Endothelial cell of umbilical vein (primary cell): ENCODE measurements at regions not wholly inside any gene's neighbourhood (a gene's known extent, or its start where the extent isn't known, plus 50 kb on each side); places are given as distances from the start of the nearest gene placed in this dataset.

Source experiments
- BruUV-seq: library from RNA; stranded (reverse); fragments of 400-500 nt; replicated peaks from 2 replicates; lab custom pipeline; 2021; lab: Mats Ljungman, UMichigan
- CTCF ChIA-PET: fragments of 300-600, 350-600 bp; sonication (Branson Sonifier 250); formaldehyde crosslinking; loops from one replicate; lab custom pipeline; 2021; ENCODE audit warnings: antibody characterized with exemption, inconsistent platforms; lab: Charles Lee
- POLR2A ChIA-PET: fragments of 300-600, 350-600 bp; sonication (Branson Sonifier 250); formaldehyde crosslinking; loops from one replicate; lab custom pipeline; 2021; ENCODE audit warnings: antibody characterized with exemption, inconsistent platforms; lab: Charles Lee
- DNase-seq: peaks from one replicate; pipeline ENCODE4 v3.0.0-alpha.2; 2011; ENCODE audit warnings: low read depth, low spot score
- FAIRE-seq: peaks from 2 replicates; lab custom pipeline; 2011; peaks lifted over from hg19 to GRCh38; lab: Jason Lieb, UNC
- H2AFZ ChIP-seq: 2 replicates; pipeline ENCODE4 v1.6.0; 2012; ENCODE audit warnings: low read depth, low read length, control low read depth, inconsistent platforms
- H3K27ac ChIP-seq: 2 replicates; pipeline ENCODE4 v1.5.1; 2011; ENCODE audit warnings: low read depth, mild to moderate bottlenecking, control low read depth, low read length, moderate library complexity; ENCODE audit not compliant: insufficient read depth
- H3K27me3 ChIP-seq, 2 experiments: 2 replicates each; pipeline versions ENCODE4 v1.6.0 to v1.6.1; 2011; ENCODE audit warnings: low read length in 2 of 2, mixed read lengths in 1 of 2; ENCODE audit not compliant: control insufficient read depth in 2 of 2, insufficient read depth in 2 of 2
- H3K36me3 ChIP-seq, 2 experiments: 2 replicates in 1 of 2; 3 replicates in 1 of 2; pipeline ENCODE4 v1.5.1; 2011; ENCODE audit warnings: low read length in 2 of 2, mild to moderate bottlenecking in 1 of 2, moderate library complexity in 1 of 2; ENCODE audit not compliant: control insufficient read depth in 2 of 2, insufficient read depth in 2 of 2; ENCODE audit errors: extremely low read depth in 1 of 2
- H3K4me1 ChIP-seq: 3 replicates; pipeline ENCODE4 v1.5.1; 2011; ENCODE audit warnings: mild to moderate bottlenecking, low read length; ENCODE audit not compliant: control insufficient read depth, insufficient read depth; ENCODE audit errors: extremely low read depth
- H3K4me2 ChIP-seq: 2 replicates; pipeline ENCODE4 v1.6.1; 2011; ENCODE audit warnings: low read length, control low read depth, mixed read lengths; ENCODE audit not compliant: insufficient read depth
- H3K4me3 ChIP-seq, 3 experiments: fragments of 200-600 bp in 1 of 3; sonication (generic), shearing (Covaris generic) in 1 of 3; replicated peaks in 1 of 3; 2 replicates each; pipeline ENCODE4 v1.5.1; 2011 to 2016; ENCODE audit warnings: control low read depth in 3 of 3, low read length in 3 of 3, mild to moderate bottlenecking in 2 of 3, inconsistent platforms in 1 of 3, low read depth in 1 of 3, moderate library complexity in 1 of 3; ENCODE audit not compliant: insufficient read depth in 1 of 3
- H3K79me2 ChIP-seq: 2 replicates; pipeline ENCODE4 v1.6.0; 2012; ENCODE audit warnings: low read length, inconsistent platforms; ENCODE audit not compliant: control insufficient read depth, insufficient read depth
- H3K9ac ChIP-seq: replicated peaks from 2 replicates; pipeline ENCODE3; 2011; ENCODE audit warnings: low read length, control low read depth; ENCODE audit not compliant: insufficient read depth; ENCODE audit errors: extremely low read depth
- H3K9me1 ChIP-seq: replicated peaks from 3 replicates; pipeline ENCODE4 v1.6.0; 2011; ENCODE audit warnings: mild to moderate bottlenecking, low read length; ENCODE audit not compliant: control insufficient read depth, insufficient read depth; ENCODE audit errors: extremely low read depth
- H3K9me3 ChIP-seq: replicated peaks from 2 replicates; pipeline ENCODE4 v1.5.1; 2012; ENCODE audit warnings: low read length, inconsistent platforms; ENCODE audit not compliant: control insufficient read depth, insufficient read depth
- H4K20me1 ChIP-seq: replicated peaks from 2 replicates; pipeline ENCODE3; 2011; ENCODE audit warnings: mild to moderate bottlenecking, low read length; ENCODE audit not compliant: control insufficient read depth, insufficient read depth; ENCODE audit errors: extremely low read depth
- EZH2 ChIP-seq: IDR thresholded peaks from 2 replicates; pipeline ENCODE4 v1.6.1; 2012; ENCODE audit warnings: borderline replicate concordance, low read depth, mild to moderate bottlenecking, moderate library complexity, low read length, inconsistent platforms; ENCODE audit not compliant: severe bottlenecking
- FOS ChIP-seq: IDR thresholded peaks from 2 replicates; pipeline ENCODE4 v1.6.1; 2011; ENCODE audit warnings: mild to moderate bottlenecking, low read length, moderate library complexity, borderline replicate concordance; ENCODE audit not compliant: insufficient read depth
- GATA2 ChIP-seq: IDR thresholded peaks from 2 replicates; pipeline ENCODE4 v1.7.0; 2011; ENCODE audit warnings: low read depth, mild to moderate bottlenecking, moderate library complexity, mixed read lengths, low read length; ENCODE audit not compliant: insufficient read length, insufficient read depth
- JUN ChIP-seq: IDR thresholded peaks from 2 replicates; pipeline ENCODE4 v1.6.1; 2011; ENCODE audit warnings: borderline replicate concordance, low read depth; ENCODE audit not compliant: insufficient read length, insufficient read depth
- MAX ChIP-seq: IDR thresholded peaks from 2 replicates; pipeline ENCODE4 v1.6.1; 2011; ENCODE audit not compliant: insufficient read depth, insufficient read length
- MYC ChIP-seq: IDR thresholded peaks from one replicate; pipeline ENCODE4 v1.6.1; 2011; ENCODE audit warnings: mild to moderate bottlenecking, low read depth, low read length
- POLR2A ChIP-seq: IDR thresholded peaks from 2 replicates; pipeline ENCODE4 v1.6.1; 2012; ENCODE audit warnings: low read depth, mild to moderate bottlenecking, control low read depth, low read length
- dilution Hi-C: fragments of 300-500 bp; cut with MboI; formaldehyde crosslinking; loops from one replicate; pipeline ENCODE4 v1.15.0; 2019; ENCODE audit warnings: low sequenced_read_pairs; ENCODE audit not compliant: extremely low pct_ligation_motif_present
- intact Hi-C: fragments of 100-400 bp; cut with micrococcal nuclease; formaldehyde crosslinking; loops from one replicate; pipeline ENCODE4 v1.10.0; 2022
- TF ChIP-seq, protein P1 (sequence below), 2 donors: IDR thresholded peaks; 1 replicate in 1 of 2; 2 replicates in 1 of 2; pipeline ENCODE4 v1.5.1; 2011; ENCODE audit warnings: low read length in 2 of 2, mild to moderate bottlenecking in 2 of 2, moderate library complexity in 2 of 2, control low read depth in 1 of 2, inconsistent platforms in 1 of 2, low read depth in 1 of 2; ENCODE audit not compliant: insufficient read depth in 1 of 2; ENCODE audit errors: extremely low read depth in 1 of 2

DNA sequence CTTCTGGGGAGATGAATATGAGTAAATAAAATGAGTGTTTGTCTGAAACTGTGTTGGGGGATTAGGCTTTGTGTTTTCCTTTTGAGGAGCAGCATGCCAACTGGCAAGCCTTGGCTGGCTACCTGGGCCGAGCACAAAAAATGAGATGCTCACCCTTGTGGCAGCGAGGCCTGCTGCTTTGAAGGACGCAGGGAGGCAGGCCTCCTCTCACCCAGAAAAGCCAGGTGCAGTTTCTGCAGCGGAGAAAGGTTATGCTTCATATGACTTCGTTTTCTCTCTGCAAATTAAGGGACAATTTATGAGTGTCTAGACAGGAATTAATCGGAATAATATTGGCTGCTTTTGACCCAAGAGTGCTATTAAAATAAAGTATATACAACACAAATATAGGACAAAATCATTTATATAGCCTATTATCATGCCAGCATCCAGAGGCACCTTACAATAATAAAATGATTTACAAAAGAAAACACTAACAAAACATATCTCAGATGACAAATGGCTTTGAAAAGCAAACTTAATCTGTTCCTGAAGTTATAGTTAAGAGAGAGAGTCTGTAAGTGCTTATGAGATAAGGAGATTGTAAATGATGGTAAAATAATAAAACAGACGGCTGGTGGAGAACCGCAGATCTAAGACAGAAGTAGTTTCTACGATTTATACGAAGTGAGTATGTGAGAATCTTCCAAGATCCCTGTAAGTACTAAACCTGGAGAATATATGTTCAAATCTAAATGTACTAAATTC lies 682.8 kb upstream of the NR2F2 start:
- H3K4me3 ChIP-seq = no peak overlapping the region
- intact Hi-C loops (no loop called here), dilution Hi-C loops (no loop called here)
- H3K36me3 ChIP-seq = no peaks in the 10 kb centered on the region
- H3K79me2 ChIP-seq = no peaks in the 10 kb centered on the region
- TF ChIP-seq MAX = no peak
- no peak for TF ChIP-seq EZH2
- no peak for TF ChIP-seq MYC
- no peak for TF ChIP-seq FOS
- TF ChIP-seq, protein P1, sequence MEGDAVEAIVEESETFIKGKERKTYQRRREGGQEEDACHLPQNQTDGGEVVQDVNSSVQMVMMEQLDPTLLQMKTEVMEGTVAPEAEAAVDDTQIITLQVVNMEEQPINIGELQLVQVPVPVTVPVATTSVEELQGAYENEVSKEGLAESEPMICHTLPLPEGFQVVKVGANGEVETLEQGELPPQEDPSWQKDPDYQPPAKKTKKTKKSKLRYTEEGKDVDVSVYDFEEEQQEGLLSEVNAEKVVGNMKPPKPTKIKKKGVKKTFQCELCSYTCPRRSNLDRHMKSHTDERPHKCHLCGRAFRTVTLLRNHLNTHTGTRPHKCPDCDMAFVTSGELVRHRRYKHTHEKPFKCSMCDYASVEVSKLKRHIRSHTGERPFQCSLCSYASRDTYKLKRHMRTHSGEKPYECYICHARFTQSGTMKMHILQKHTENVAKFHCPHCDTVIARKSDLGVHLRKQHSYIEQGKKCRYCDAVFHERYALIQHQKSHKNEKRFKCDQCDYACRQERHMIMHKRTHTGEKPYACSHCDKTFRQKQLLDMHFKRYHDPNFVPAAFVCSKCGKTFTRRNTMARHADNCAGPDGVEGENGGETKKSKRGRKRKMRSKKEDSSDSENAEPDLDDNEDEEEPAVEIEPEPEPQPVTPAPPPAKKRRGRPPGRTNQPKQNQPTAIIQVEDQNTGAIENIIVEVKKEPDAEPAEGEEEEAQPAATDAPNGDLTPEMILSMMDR (IDR thresholded peaks at IDR 0.05; ENCODE audit: extremely low read depth in 1 of 2, insufficient read depth in 1 of 2, low read depth in 1 of 2, low read length in 2 of 2) = no peak
- no peak for TF ChIP-seq JUN
- TF ChIP-seq GATA2 = no peak
- TF ChIP-seq POLR2A = no peak
- H4K20me1 ChIP-seq = no peaks in the 10 kb centered on the region
- POLR2A ChIA-PET = no interaction called here
- no peak overlapping the region for H3K27ac ChIP-seq
- H3K9me1 ChIP-seq = no peaks in the 10 kb centered on the region
- no peak for DNase-seq
- CTCF ChIA-PET = interaction anchor here (1.4 kb wide), 1 partner anchor 73 kb away, joined by 3 read pairs; no protein-coding TSS in a partner anchor
- H2AFZ ChIP-seq = no peak overlapping the region
- no peaks in the 10 kb centered on the region for H3K27me3 ChIP-seq
- H3K9me3 ChIP-seq = no peaks in the 10 kb centered on the region
- no peaks in the 10 kb centered on the region for H3K4me1 ChIP-seq
- H3K9ac ChIP-seq = no peak overlapping the region
- no peak overlapping the region for H3K4me2 ChIP-seq
- no peak for FAIRE-seq
- BruUV-seq = no TSS peak
